DND-41 (cell line): ENCODE measurements at regions not wholly inside any gene's neighbourhood (a gene's known extent, or its start where the extent isn't known, plus 50 kb on each side); places are given as distances from the start of the nearest gene placed in this dataset.

Experiments
- CTCF ChIP-seq: IDR thresholded peaks from 2 replicates; pipeline ENCODE4 v1.5.1; 2012; ENCODE audit warnings: borderline replicate concordance, low read length, moderate library complexity, mild to moderate bottlenecking; ENCODE audit not compliant: poor library complexity, severe bottlenecking; ENCODE audit errors: extremely low read depth
- EZH2 ChIP-seq: IDR thresholded peaks from 3 replicates; pipeline ENCODE4 v1.6.1; 2012; ENCODE audit warnings: borderline replicate concordance, low read depth, mild to moderate bottlenecking, moderate library complexity, low read length, inconsistent platforms; ENCODE audit not compliant: severe bottlenecking

- no peak for TF ChIP-seq EZH2
- TF ChIP-seq CTCF = no peak
These were observed 365.6 kb downstream of the RPS6KC1 start for GRCh38 chr1:213416461-213417224.
